Mucosa of gallbladder (tissue), 1 donor: ENCODE measurements at regions not wholly inside any gene's neighbourhood (a gene's known extent, or its start where the extent isn't known, plus 50 kb on each side); places are given as distances from the start of the nearest gene placed in this dataset.

Experiments used
- DNase-seq: peaks from one replicate; pipeline ENCODE4 v3.0.0-alpha.2; 2020; ENCODE audit warnings: low spot score
- donor health status: DM: no; HTN: no; CAD: no.

DNA sequence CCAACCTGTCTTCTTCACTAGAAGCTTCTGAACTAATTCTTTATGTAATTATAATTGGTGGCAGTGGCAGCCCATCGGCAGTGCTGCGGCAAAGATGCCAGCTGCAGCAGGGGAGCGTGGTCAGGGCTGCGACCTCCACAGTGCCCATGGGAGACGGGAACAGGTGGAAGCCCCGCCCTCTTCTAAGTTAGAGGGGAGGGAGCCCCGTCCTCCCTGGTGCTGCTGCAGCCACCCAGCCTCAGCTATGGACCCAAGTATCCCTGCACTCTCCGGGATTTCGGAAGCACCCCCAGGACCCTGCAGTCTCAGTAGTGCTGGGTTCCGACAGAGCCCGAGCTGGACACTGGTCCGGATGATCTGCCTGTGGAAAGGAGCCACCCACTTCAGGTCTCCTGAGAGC is 117.0 kb upstream of the MBL2 start:
- no peak for DNase-seq

DNA sequence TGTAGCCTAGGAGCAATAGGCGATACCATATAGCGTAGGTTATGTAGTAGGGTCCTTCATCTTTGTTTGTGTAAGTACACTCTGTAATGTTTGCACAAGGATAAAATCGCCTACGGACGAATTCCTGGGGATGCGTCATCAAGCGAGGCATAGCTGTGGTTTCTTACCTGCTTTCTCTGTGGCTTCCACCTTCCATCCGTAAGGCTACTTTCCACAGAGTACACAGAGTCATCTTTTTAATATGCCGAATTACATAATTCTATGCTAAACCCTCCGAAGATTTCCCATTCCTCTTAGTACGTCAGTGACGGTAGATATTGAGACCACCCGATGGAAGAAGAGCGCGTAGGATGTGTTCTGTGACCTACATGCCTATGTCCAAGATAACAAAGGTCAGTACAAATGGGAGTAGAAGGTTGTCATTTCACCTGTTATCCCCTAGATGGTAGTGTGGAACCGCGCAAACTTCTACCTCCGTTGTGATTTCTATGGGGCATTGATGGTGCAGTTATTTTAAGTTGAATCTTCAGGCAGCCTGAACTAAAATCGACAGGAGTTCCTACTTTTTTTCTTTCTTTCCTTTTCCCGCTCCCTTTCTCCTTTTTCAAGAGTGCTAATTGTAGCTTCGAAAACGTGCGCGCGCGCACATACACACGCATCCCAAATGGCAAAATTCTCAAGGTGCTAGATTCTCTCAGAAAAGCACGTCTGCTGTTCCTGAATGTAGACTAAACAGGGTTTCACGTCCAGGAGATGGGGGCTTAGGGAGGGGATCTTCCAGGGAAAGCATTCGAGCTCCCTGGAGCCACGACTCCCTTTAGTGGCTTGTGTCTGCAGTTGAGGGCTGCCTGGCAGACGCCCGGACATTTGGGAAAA is 111.7 kb upstream of the MBL2 start:
- peak; percentile 48 for DNase-seq

DNA sequence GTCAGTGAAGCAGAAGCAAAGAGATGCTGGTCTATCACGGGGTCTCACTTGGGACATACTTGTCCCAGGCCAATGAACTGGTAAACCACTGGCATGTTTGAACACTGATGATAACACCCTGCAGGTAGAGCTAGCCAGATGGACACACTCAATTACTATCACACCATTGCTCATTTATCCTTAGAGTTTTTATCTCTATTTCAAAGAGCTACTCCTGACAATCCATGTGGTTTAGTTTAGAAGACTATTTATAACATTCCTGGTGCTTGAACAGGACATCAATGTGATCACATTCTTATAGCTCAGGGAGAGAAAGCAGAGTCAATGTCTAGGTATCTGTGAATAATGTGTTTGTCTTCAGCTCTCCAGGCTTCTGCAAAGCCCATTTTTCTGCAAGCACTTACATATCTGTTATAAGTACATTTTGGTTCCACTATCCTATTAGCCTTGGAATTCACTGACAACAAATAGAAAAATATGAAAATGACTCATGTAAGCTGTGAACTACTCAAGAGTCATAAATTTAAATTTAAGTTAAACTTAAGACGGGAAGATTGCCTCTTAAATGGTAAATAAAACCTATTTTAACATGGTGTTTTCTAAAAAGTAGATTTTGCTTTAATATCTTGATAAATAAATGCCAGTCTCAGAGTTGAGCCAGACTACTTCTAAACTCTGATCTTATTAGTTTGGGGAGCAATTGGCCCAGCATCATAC is 106.7 kb upstream of the MBL2 start:
- no peak for DNase-seq

DNA sequence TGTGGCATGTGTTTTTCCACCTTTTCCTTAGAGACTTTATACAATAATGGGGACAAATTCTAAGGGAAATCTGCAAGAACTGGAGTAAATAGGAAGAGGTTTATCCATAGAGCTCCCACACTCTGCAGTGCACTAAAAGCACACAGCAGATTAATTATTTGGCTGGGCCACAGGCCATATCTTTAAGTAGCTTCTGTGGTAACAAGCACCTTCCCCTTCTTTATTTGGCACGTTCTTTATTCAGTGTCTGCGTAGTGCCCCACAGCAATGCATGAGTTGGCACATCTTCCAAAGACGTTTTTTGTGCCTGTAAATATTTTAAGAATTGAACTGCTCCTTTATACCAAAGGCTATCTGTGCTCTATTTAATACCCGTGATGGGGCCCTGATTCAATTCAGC is 104.9 kb upstream of the MBL2 start:
- no peak for DNase-seq

DNA sequence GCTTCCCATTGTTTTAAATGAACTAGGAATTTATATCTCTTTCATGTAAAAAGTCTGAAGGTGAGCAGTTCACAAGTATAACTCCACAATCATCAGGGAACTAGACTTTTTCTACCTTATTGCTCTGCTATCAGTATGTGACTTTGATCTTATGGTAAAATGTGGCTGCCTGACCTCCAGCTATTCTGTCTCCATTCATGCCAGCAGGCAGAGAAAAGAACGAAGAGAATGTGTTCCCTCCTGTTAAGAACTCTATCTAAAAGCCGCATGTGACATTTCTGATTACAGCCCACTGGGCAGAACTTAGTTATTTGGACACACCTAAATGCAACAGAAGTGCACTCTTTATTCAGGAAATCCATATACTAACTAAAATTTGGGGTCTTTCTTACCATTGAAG is 102.8 kb upstream of the MBL2 start:
- no peak for DNase-seq

DNA sequence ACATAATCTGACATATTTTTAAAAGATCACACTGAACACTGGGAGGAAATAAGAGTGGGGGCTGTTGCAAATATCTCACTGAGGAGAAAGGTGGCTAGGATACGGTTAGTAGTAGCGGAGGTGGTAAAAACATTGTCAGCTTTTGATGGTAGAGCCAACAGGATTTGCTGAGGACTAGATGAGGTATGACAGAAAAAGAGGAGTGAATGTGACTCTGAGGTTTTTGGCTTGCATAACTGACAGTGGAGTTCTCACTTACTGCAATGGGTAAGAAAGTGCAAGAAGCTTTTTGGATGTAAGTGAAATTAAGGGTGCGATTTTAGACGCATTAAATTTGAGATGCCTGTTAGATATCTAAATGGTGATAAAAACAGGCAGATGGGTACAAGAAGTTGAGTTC is 102.0 kb upstream of the MBL2 start:
- DNase-seq, result no peak

DNA sequence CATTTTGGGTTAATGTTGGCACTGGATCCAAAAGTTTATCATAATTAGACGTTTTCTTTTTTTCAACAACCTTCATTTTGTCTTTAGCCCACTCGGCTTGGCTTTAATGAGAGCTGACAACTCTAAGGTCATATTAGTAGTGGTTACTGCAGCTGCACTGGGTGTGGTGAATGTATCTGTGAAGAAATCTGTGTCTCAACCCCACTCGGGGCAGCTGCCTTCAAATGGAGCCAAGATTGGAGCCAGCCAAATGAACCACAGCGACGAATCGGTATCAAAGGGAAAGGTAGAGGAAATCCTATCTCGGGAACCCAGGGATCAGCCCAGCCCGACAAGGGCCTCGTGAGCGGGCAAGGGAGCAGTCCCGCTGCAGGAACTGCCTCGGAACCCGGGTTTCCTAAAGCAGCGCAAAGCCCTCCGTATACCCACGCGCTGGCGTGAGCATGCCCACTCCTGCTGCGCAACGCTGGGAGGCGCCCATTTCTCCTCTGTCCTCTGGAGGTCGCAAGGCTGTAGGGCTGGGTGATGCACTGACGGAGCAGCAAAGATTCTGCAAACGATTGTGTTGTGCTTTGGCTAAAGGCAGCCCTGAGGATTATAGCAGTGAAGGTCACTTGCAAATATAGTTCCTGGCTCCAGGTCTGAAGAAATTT is 98.7 kb upstream of the MBL2 start:
- no peak for DNase-seq

DNA sequence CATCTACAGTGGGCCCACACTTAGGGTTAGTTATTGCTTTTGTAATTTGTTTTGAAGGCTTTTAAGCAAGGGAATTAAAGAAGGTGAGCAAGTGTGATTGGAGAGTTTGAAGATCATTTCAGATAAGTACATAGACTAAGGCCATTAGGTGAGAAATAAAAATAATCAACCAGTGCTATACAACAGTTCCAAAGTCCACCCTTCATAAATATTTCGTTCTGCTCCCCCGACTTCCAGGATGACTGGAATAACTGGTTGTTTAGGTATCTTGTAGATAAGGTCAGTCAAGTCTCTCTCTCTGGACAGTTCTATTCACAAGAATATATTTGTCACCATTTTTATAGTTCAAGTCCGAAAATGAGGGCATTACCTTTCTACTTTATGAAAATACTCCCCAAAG is 98.0 kb upstream of the MBL2 start:
- no peak for DNase-seq

DNA sequence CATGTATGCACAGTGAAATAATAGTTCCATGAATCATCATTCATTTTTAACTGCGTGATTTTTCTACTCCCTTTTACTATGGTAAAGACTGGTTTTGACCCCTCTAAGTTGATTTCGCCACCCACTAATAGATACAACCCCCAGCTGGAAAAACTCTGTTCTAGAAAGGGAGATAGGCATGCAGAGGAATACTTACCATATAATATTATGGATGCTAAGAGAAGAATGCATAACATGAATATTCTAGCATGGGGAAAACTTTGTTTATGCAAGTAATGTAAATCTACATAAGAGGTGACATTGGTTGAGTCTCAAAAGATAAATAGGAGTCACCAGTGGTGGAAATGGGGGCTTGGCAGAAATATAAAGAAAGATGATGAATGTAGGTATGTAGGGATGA is 97.3 kb upstream of the MBL2 start:
- DNase-seq, result no peak

DNA sequence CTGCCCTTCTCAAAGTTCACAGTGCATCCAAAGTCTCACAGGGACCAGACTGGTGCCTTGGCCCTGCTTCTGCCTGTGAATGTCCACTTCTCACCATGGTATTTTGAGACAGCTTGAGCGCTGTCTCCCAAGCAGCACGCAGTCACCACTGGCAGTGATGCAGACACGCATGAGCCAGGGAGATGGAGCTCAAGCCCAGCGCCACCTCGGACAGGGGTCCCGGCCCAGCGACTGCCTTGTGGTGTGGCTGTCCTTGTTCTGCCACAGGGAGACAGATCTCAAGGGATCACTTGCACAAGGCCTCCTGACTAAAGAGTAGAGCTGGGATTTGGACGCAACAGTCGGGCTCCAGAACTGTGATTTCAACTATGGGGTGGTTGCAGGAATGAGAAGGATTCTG is 92.6 kb upstream of the MBL2 start:
- DNase-seq, result no peak

DNA sequence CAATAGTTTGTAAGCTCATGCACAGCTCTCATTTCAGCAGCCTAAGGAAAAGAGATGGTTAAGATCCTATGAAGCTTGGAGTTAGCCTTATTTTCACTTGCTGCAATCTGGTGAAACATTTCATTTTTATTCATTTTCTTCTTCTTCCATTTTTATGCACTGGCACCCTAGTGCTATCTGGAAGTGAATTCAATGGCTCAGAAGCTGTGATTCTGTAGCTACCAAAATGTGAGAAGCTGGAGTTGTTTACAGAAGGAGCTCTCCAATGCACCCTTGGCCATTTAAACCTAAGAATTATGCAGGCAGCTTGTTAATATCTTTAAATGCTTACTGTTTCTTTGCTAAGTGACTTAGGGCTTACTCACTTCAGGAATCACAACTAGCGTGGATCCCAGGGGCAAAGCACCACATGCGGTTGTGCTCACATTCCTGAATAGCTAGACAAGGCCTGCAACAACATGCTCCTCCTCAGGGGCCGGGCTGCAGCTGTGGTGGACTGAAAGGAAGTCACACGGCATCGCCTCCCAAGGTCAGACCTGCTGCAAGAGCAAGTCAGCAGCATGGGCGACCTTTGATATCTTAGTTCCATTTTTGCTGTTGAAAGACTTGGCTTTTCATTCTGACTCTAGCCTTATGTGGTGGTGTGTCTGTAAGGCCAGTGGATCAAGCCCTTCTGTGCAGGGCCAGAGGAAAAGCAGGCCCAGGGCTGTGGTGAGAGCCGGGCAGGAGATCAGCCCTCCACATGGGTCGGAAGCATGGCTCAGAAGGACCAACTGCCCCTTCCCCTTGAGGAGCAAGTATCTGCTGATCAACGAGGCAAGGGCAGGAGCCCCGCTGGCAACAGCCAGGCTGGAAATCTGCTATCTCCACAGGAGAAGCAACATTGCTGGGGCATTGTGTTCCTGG is 91.9 kb upstream of the MBL2 start:
- DNase-seq, result peak; percentile 37

DNA sequence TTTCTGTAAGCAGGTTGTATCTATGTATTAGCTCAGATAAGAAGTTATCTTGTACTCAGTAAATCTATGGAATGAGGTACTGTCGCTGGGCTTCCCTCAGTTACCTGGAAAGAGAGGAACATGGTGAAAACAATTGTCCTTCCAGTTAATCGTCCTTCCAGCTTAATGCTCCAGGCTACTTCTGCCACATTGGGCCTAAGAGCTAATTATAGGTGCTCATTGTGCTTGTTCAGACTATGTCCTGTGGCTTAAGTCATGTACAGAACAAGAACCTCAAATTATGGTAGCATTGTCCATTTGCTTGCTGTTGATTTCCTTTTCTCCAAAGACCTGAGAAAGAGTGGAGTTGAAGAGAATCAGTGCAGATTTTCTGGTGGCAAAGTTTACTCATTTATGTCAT is 86.1 kb upstream of the MBL2 start:
- no peak for DNase-seq

DNA sequence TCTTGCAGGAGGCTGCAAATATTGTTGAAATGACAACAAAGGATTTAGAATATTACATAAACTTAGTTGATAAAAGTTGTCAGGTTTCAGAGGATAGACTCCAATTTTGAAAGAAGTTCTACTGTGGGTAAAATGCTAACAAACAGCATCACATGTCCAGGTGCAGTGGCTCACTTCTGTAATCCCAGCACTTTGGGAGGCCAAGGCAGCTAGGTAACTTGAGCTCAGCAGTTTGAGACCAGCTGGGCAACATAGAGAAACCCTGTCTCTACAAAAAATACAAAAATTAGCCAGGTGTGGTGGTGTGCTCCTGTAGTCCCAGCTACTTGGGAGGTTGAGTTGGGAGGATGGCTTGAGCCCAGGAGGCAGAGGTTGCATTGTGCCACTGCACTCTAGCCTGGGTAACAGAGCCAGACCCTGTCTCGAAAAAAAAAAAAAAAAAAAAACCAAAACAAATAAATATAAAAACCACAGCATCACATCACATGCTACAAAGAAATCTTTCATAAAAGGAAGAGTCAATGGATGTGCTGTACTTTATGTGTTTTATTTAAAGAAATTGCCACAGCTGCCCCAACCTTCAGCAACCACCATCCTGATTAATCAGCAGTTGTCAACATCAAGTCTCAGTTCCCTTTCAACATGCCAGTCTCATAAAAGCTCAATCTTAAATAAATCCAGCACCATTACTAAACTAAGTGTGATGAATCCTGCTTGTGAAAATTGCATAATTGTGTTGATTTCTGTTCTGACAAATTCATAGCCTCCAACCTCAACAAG is 83.2 kb upstream of the MBL2 start:
- no peak for DNase-seq

DNA sequence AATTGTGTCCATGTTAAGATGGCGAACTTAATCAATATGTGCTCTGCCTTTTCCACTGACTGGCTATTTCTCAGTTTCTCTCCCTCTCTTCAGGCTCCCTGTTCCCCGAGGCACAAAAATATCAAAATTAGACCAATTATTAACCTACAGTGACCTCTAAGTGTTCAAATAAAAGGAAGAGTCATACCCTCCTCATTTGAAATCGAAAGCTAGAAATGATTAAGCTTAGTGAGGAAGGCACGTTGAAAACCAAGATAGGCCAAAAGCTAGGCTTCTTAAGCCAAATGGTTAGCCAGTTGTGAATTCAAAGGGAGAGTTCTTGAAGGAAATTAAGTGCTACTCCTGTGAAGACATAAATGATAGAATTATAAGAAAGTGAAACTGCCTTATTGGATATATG is 81.1 kb upstream of the MBL2 start:
- no peak for DNase-seq

DNA sequence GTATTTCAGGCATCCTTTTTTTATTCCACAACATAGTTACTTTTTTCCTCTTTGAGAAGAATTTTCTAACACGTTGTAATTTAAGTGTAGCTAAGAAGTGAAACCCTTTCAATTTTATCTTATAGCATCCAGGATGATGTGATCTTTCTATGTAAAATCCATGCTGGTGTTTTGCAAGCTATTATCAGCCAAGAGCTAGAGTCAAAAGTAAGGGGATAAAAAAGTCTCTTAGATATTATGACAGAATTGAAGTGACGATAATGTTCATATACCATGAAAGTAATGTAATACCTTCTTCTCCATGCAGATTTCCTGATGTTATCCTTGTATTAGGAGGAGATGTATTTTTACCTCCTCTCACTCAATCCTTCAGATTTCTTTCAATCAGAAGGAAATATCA is 64.2 kb upstream of the MBL2 start:
- no peak for DNase-seq
